ENCODE measurements at regions not wholly inside any gene's neighbourhood (a gene's known extent, or its start where the extent isn't known, plus 50 kb on each side); places are given as distances from the start of the nearest gene placed in this dataset.

DNA sequence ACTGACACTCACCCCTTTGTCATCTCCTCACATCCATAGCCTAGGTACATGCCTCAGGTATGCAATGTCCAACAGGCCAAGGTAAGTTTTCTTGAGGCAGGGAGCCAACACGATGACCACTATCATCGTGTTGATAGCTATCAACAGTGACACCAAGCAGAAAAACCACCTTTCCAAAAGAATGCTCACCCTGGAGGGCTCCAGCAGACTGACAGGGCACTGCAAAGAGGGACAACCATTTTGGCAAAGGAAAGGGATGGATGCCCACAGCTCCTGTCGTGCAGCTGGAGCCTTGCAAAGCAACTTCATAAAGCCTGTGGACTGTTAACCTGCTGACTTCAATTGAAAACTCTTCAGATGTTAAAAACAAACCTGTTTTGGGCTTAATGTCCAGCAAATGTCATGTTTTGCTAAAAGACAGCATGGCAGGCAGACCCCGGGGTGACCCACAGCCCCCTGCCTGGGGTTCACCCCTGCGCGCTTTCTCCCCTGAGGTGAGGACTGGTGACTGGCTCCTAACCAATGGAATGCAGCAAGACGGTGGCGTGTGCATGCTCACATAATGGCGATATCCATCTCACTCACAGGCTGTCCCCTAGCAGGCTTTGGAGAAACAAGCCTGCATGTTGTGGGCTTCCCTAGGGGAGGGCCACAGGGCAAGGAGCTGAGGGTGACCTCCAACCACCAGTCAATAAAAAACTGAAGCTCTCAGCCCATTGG is 293.8 kb downstream of the TCERG1L start:
- TF ChIP-seq EZH2 (IDR thresholded peaks at IDR 0.05; ENCODE audit: borderline replicate concordance, low read depth, low read length, poor library complexity, severe bottlenecking) = no peak
- TF ChIP-seq, protein P1, sequence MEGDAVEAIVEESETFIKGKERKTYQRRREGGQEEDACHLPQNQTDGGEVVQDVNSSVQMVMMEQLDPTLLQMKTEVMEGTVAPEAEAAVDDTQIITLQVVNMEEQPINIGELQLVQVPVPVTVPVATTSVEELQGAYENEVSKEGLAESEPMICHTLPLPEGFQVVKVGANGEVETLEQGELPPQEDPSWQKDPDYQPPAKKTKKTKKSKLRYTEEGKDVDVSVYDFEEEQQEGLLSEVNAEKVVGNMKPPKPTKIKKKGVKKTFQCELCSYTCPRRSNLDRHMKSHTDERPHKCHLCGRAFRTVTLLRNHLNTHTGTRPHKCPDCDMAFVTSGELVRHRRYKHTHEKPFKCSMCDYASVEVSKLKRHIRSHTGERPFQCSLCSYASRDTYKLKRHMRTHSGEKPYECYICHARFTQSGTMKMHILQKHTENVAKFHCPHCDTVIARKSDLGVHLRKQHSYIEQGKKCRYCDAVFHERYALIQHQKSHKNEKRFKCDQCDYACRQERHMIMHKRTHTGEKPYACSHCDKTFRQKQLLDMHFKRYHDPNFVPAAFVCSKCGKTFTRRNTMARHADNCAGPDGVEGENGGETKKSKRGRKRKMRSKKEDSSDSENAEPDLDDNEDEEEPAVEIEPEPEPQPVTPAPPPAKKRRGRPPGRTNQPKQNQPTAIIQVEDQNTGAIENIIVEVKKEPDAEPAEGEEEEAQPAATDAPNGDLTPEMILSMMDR (conservative IDR thresholded peaks at IDR 0.05; ENCODE audit: low read depth, low read length) = no peak

Measured in A673 (cell line).